ENCODE measurements at regions not wholly inside any gene's neighbourhood (a gene's known extent, or its start where the extent isn't known, plus 50 kb on each side); places are given as distances from the start of the nearest gene placed in this dataset.

DNA sequence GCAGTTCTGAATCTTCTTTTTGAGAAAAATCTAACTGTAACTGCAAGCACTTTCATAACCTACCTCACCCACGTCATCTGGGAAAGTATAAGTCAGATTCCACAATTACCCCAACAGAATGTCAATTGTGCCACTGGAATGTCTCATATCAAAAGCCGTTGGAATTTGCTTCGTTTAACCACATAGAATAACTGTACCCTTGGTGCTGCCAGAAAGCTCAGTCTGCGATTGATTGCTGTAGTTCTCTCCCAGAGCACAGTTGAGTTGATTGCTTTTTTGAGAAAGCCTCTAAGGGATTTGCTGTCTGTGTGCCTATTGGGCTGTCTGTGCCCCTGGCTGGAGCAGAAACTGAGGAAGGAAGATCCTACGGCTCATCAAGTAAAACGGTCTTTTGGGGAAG is 583.6 kb downstream of the TMEM38B start:
- peaks cover 0 to 6% (median 3%) of the 10 kb centered on the region in 3 donors for H3K9me3 ChIP-seq (ENCODE audit: control insufficient read depth in 2 of 3, insufficient read depth in 1 of 3, low read length in 3 of 3)
- DNase-seq (no peak), FAIRE-seq (no peak)
- no peaks in the 10 kb centered on the region for H3K27me3 ChIP-seq (ENCODE audit: control insufficient read depth, insufficient read depth, low read length)
- intact Hi-C loops (cut with DNase I): no loop called here
- no peaks in the 10 kb centered on the region for H3K4me1 ChIP-seq (ENCODE audit: control insufficient read depth in 2 of 3, insufficient read depth in 2 of 3, low read depth in 1 of 3, low read length in 3 of 3)
- TF ChIP-seq, protein P1, sequence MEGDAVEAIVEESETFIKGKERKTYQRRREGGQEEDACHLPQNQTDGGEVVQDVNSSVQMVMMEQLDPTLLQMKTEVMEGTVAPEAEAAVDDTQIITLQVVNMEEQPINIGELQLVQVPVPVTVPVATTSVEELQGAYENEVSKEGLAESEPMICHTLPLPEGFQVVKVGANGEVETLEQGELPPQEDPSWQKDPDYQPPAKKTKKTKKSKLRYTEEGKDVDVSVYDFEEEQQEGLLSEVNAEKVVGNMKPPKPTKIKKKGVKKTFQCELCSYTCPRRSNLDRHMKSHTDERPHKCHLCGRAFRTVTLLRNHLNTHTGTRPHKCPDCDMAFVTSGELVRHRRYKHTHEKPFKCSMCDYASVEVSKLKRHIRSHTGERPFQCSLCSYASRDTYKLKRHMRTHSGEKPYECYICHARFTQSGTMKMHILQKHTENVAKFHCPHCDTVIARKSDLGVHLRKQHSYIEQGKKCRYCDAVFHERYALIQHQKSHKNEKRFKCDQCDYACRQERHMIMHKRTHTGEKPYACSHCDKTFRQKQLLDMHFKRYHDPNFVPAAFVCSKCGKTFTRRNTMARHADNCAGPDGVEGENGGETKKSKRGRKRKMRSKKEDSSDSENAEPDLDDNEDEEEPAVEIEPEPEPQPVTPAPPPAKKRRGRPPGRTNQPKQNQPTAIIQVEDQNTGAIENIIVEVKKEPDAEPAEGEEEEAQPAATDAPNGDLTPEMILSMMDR (IDR thresholded peaks at IDR 0.05; ENCODE audit: borderline replicate concordance, extremely low read depth, insufficient read depth): no peak
- no peak overlapping the region for H3K4me3 ChIP-seq (ENCODE audit: low read length in 3 of 3)
- no peaks in the 10 kb centered on the region for H3K36me3 ChIP-seq (ENCODE audit: control insufficient read depth in 2 of 3, insufficient read depth in 3 of 3, low read length in 3 of 3)
- no peak overlapping the region for H3K9ac ChIP-seq (ENCODE audit: low read length in 3 of 3)
- no peak overlapping the region for H3K27ac ChIP-seq (ENCODE audit: low read depth in 2 of 2, low read length in 2 of 2)

DNA sequence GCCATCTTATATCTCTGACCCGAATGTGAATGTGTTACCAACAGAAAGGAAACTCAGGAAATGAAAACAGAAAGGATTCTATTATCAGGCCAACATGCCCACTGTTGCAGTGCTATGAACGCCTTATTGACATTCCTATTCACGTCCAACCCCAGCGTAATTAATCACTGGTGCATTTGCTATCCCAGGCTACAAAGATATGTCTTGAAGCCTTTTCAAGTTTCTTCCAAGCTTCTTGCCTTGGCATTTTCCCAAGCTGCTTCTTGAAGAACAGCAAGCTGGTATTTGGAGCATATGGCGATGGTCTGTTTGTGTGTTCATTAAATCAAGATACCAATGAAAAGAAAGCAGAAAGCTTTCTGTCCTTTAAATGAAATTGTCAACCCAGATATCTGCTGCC is 579.2 kb upstream of the ZNF462 start:
- intact Hi-C loops (cut with DNase I): no loop called here
- no peak overlapping the region for H3K27ac ChIP-seq (ENCODE audit: low read depth in 2 of 2, low read length in 2 of 2)
- TF ChIP-seq, protein P1 (IDR thresholded peaks at IDR 0.05; ENCODE audit: borderline replicate concordance, extremely low read depth, insufficient read depth): no peak
- H3K4me1 ChIP-seq (ENCODE audit: control insufficient read depth in 2 of 3, insufficient read depth in 2 of 3, low read depth in 1 of 3, low read length in 3 of 3): no peaks in the 10 kb centered on the region
- DNase-seq: peak in 1 of 5 donors; percentile 3
- H3K9ac ChIP-seq (ENCODE audit: low read length in 3 of 3): no peak overlapping the region
- FAIRE-seq: no peak
- no peaks in the 10 kb centered on the region for H3K27me3 ChIP-seq (ENCODE audit: control insufficient read depth, insufficient read depth, low read length)
- no peaks in the 10 kb centered on the region for H3K36me3 ChIP-seq (ENCODE audit: control insufficient read depth in 2 of 3, insufficient read depth in 3 of 3, low read length in 3 of 3)
- H3K9me3 ChIP-seq (ENCODE audit: control insufficient read depth in 2 of 3, insufficient read depth in 1 of 3, low read length in 3 of 3): peaks cover 0 to 3% (median 0%) of the 10 kb centered on the region in 3 donors
- no peak overlapping the region for H3K4me3 ChIP-seq (ENCODE audit: low read length in 3 of 3)

DNA sequence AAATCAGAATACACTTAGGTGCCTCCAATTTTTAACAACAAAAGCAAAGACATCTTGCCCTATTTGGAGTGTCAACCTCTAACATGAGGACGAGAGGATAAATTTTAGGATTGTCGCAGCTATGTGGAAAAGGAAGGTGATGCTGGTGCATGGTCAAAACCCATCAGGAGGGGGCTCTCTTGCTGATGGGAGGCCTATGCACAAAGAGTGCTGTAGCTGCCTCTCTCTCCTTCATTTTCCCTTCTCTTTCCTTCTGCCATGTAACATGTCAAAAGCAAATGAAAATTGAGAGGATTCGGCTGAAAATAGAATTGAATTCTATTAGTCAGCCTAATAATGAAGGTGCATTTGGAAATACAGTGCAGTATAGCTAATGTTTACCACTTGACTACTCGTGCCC is 578.7 kb upstream of the ZNF462 start:
- Histone ChIP-seq H3K27me3 (ENCODE audit: control insufficient read depth, insufficient read depth, low read length) (no peaks in the 10 kb centered on the region), H3K4me3 (ENCODE audit: low read length in 3 of 3) (no peak overlapping the region), H3K27ac (ENCODE audit: low read depth in 2 of 2, low read length in 2 of 2) (no peak overlapping the region), H3K9me3 (ENCODE audit: control insufficient read depth in 2 of 3, insufficient read depth in 1 of 3, low read length in 3 of 3) (peaks cover 0 to 3% (median 0%) of the 10 kb centered on the region in 3 donors), H3K9ac (ENCODE audit: low read length in 3 of 3) (no peak overlapping the region), H3K36me3 (ENCODE audit: control insufficient read depth in 2 of 3, insufficient read depth in 3 of 3, low read length in 3 of 3) (no peaks in the 10 kb centered on the region), H3K4me1 (ENCODE audit: control insufficient read depth in 2 of 3, insufficient read depth in 2 of 3, low read depth in 1 of 3, low read length in 3 of 3) (no peaks in the 10 kb centered on the region)
- intact Hi-C loops (cut with DNase I): no loop called here
- no peak for FAIRE-seq
- TF ChIP-seq, protein P1 (IDR thresholded peaks at IDR 0.05; ENCODE audit: borderline replicate concordance, extremely low read depth, insufficient read depth): no peak
- DNase-seq: peak in 3 of 5 donors; percentile 11 to 23 (median 20)

DNA sequence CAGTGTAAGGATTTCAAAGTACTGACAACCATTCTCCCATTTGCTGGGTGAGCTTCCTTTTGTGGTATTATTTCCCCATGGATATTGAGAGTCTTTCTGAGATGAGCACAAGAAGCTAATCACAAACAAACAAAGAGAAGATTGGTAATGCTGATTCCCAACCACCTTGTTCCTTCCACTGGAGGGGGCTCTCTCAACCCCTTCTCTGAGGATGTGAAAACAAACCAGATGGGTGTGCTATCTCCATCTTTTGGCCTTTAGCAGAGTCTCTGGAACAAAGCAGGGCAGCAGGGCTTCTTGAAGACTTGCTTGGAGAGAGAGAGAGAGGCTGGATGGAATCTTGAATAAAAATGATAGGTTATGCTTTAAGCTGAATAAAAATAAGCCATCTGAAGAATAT is 576.7 kb upstream of the ZNF462 start:
- Histone ChIP-seq H3K27me3 (ENCODE audit: control insufficient read depth, insufficient read depth, low read length) (no peaks in the 10 kb centered on the region), H3K36me3 (ENCODE audit: control insufficient read depth in 2 of 3, insufficient read depth in 3 of 3, low read length in 3 of 3) (no peaks in the 10 kb centered on the region), H3K4me3 (ENCODE audit: low read length in 3 of 3) (no peak overlapping the region), H3K4me1 (ENCODE audit: control insufficient read depth in 2 of 3, insufficient read depth in 2 of 3, low read depth in 1 of 3, low read length in 3 of 3) (no peaks in the 10 kb centered on the region), H3K9ac (ENCODE audit: low read length in 3 of 3) (no peak overlapping the region), H3K9me3 (ENCODE audit: control insufficient read depth in 2 of 3, insufficient read depth in 1 of 3, low read length in 3 of 3) (no peaks in the 10 kb centered on the region), H3K27ac (ENCODE audit: low read depth in 2 of 2, low read length in 2 of 2) (no peak overlapping the region)
- intact Hi-C loops (cut with DNase I): no loop called here
- TF ChIP-seq, protein P1 (IDR thresholded peaks at IDR 0.05; ENCODE audit: borderline replicate concordance, extremely low read depth, insufficient read depth): peak; percentile 17
- DNase-seq (peak in 4 of 5 donors; percentile 11 to 71 (median 50)), FAIRE-seq (no peak)

Data from kidney (tissue), 13 donors.